Endodermal cell (in vitro differentiated cells): ENCODE measurements at regions not wholly inside any gene's neighbourhood (a gene's known extent, or its start where the extent isn't known, plus 50 kb on each side); places are given as distances from the start of the nearest gene placed in this dataset.

Experiments
- DNase-seq: peaks from one replicate; pipeline ENCODE4 v3.0.0-alpha.2; 2017
- H3K27ac ChIP-seq: 2 replicates; pipeline ENCODE4 v1.5.1; 2013; ENCODE audit warnings: mild to moderate bottlenecking, low read depth, low read length, moderate library complexity
- H3K27me3 ChIP-seq: 2 replicates; pipeline ENCODE4 v1.6.1; 2013; ENCODE audit warnings: mild to moderate bottlenecking, low read length, moderate library complexity; ENCODE audit not compliant: insufficient read depth, control insufficient read depth, poor library complexity, severe bottlenecking
- H3K36me3 ChIP-seq: 2 replicates; pipeline ENCODE4 v1.7.0; 2013; ENCODE audit warnings: mild to moderate bottlenecking, low read length, moderate library complexity; ENCODE audit not compliant: control insufficient read depth, insufficient read depth
- H3K4me1 ChIP-seq: one replicate; pipeline ENCODE4 v1.7.0; 2013; ENCODE audit warnings: low read length; ENCODE audit not compliant: control insufficient read depth, insufficient read depth
- H3K4me3 ChIP-seq: 2 replicates; pipeline ENCODE4 v1.5.1; 2013; ENCODE audit warnings: mild to moderate bottlenecking, low read length, moderate library complexity
- H3K9ac ChIP-seq: 2 replicates; pipeline ENCODE4 v1.6.1; 2013; ENCODE audit warnings: mild to moderate bottlenecking, low read length, moderate library complexity; ENCODE audit not compliant: poor library complexity, severe bottlenecking; ENCODE audit errors: extremely low read depth
- H3K9me3 ChIP-seq: 2 replicates; pipeline ENCODE4 v1.6.1; 2013; ENCODE audit warnings: mild to moderate bottlenecking, low read length, moderate library complexity; ENCODE audit not compliant: control insufficient read depth
- H3K27ac Mint-ChIP-seq: 2 replicates; pipeline ENCODE4 v1.8.0; 2020; ENCODE audit warnings: mixed read lengths
- H3K27me3 Mint-ChIP-seq: 2 replicates; pipeline ENCODE4 v1.8.0; 2021; ENCODE audit warnings: mild to moderate bottlenecking, mixed read lengths; ENCODE audit not compliant: insufficient read depth
- H3K36me3 Mint-ChIP-seq: 2 replicates; pipeline ENCODE4 v1.8.0; 2020; ENCODE audit warnings: low read depth, mixed read lengths
- H3K4me1 Mint-ChIP-seq: 2 replicates; pipeline ENCODE4 v1.8.0; 2020; ENCODE audit warnings: mixed read lengths
- H3K4me3 Mint-ChIP-seq: 2 replicates; pipeline ENCODE4 v1.8.0; 2020; ENCODE audit warnings: mild to moderate bottlenecking, moderate library complexity, mixed read lengths
- H3K9me3 Mint-ChIP-seq: 2 replicates; pipeline ENCODE4 v1.8.0; 2020; ENCODE audit warnings: mild to moderate bottlenecking, mixed read lengths
- CTCF ChIP-seq: fragments of 200-600 bp; sonication (generic); conservative IDR thresholded peaks from 2 replicates; pipeline ENCODE4 v1.5.0; 2021; ENCODE audit warnings: antibody characterized with exemption, mild to moderate bottlenecking
- WGBS, 2 experiments: methylation state at CpG; one replicate each; pipeline versions ENCODE4 v1.1.5 to v1.1.7; 2013; ENCODE audit warnings: missing lambda C conversion rate in 2 of 2, mixed read lengths in 1 of 2; ENCODE audit not compliant: insufficient coverage in 1 of 2, insufficient read length in 1 of 2; 5-methylcytosine and 5-hydroxymethylcytosine counted together

GRCh38 chr1:239209591-239209990, 176.8 kb upstream of the CHRM3 start:
- H3K4me1 ChIP-seq, result no peaks in the 10 kb centered on the region
- no peak overlapping the region for H3K9ac ChIP-seq
- no peak for DNase-seq
- no peak for TF ChIP-seq CTCF
- H3K27me3 Mint-ChIP-seq, result no peaks in the 10 kb centered on the region
- H3K4me1 Mint-ChIP-seq, result peaks cover 6% of the 10 kb centered on the region
- no peak overlapping the region for H3K4me3 Mint-ChIP-seq
- H3K36me3 ChIP-seq, result no peaks in the 10 kb centered on the region
- no peak overlapping the region for H3K27ac ChIP-seq
- no peaks in the 10 kb centered on the region for H3K36me3 Mint-ChIP-seq
- H3K9me3 ChIP-seq, result no peaks in the 10 kb centered on the region
- H3K9me3 Mint-ChIP-seq, result no peaks in the 10 kb centered on the region
- H3K27ac Mint-ChIP-seq, result no peak overlapping the region
- WGBS, 2 experiments, result 95 to 100% methylated on average over 1 of the region's 1 CpG
- H3K27me3 ChIP-seq, result no peaks in the 10 kb centered on the region
- H3K4me3 ChIP-seq, result no peak overlapping the region

GRCh38 chr1:239204401-239204800, 182.0 kb upstream of the CHRM3 start:
- Histone ChIP-seq H3K9me3 (peaks cover 5% of the 10 kb centered on the region), H3K27me3 (no peaks in the 10 kb centered on the region), H3K27ac (no peak overlapping the region), H3K4me1 (no peaks in the 10 kb centered on the region), H3K9ac (no peak overlapping the region), H3K36me3 (no peaks in the 10 kb centered on the region), H3K4me3 (no peak overlapping the region)
- no peaks in the 10 kb centered on the region for H3K4me1 Mint-ChIP-seq
- no peak overlapping the region for H3K4me3 Mint-ChIP-seq
- TF ChIP-seq CTCF, result no peak
- H3K9me3 Mint-ChIP-seq, result peaks cover 14% of the 10 kb centered on the region
- H3K27me3 Mint-ChIP-seq, result no peaks in the 10 kb centered on the region
- H3K36me3 Mint-ChIP-seq, result no peaks in the 10 kb centered on the region
- H3K27ac Mint-ChIP-seq, result no peak overlapping the region
- no peak for DNase-seq
- 86 to 89% methylated on average over 2 of the region's 2 CpGs for WGBS, 2 experiments

- WGBS, 2 experiments, result 88 to 100% methylated on average over 2 to 4 of the region's 4 CpGs
- H3K4me1 Mint-ChIP-seq, result no peaks in the 10 kb centered on the region
- H3K27ac ChIP-seq, result no peak overlapping the region
Measured at GRCh38 chr1:239197871-239198270, 188.5 kb upstream of the CHRM3 start.

More at GRCh38 chr1:239197871-239198270, 188.5 kb upstream of the CHRM3 start:
- no peak for TF ChIP-seq CTCF
- no peaks in the 10 kb centered on the region for H3K27me3 Mint-ChIP-seq
- H3K4me3 Mint-ChIP-seq, result no peak overlapping the region
- H3K9me3 ChIP-seq, result peaks cover 11% of the 10 kb centered on the region
- no peaks in the 10 kb centered on the region for H3K36me3 ChIP-seq
- no peaks in the 10 kb centered on the region for H3K4me1 ChIP-seq
- DNase-seq, result no peak
- H3K9ac ChIP-seq, result no peak overlapping the region
- H3K27me3 ChIP-seq, result no peaks in the 10 kb centered on the region
- H3K9me3 Mint-ChIP-seq, result peaks cover 22% of the 10 kb centered on the region
- H3K27ac Mint-ChIP-seq, result no peak overlapping the region
- H3K36me3 Mint-ChIP-seq, result no peaks in the 10 kb centered on the region
- H3K4me3 ChIP-seq, result no peak overlapping the region
